NAMALWA (cell line): ENCODE measurements at regions not wholly inside any gene's neighbourhood (a gene's known extent, or its start where the extent isn't known, plus 50 kb on each side); places are given as distances from the start of the nearest gene placed in this dataset.
"Not testable (repeated sequence)": the region's sequence is repeated elsewhere in the genome, so short reads cannot be mapped to it uniquely, and the experiment has no call there.

ENCODE experiments used
- DNase-seq: peaks from one replicate; pipeline ENCODE4 v3.0.0-alpha.2; 2015; ENCODE audit warnings: low spot score

- DNase-seq, result no peak
These were observed 68.9 kb upstream of the VGLL4 start for GRCh38 chr3:11712646-11713045.

DNA sequence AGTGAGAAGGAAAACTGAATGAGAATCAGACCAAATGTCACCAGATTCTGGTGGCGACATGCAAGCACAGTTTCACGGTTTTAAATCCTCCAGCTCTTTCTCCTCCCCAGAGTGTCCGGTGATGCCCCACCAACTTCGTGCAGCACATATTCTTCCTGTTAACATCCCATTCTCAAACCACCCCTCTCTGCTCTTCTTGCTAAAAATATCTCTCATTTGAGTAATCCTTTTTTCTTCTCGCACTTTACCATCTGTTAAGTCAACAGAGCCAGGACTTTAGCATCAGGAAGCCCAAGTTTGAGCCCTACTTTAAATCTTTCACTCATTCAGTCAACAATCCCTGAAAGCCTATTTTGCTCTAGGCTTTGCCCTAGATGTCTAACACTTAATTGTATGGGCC is 68.2 kb upstream of the VGLL4 start:
- no peak for DNase-seq

GRCh38 chr3:11709782-11710181 is 66.1 kb upstream of the VGLL4 start:
- DNase-seq, result no peak

- not testable (repeated sequence) for DNase-seq
These were observed 63.4 kb upstream of the VGLL4 start for GRCh38 chr3:11707084-11707483.

DNA sequence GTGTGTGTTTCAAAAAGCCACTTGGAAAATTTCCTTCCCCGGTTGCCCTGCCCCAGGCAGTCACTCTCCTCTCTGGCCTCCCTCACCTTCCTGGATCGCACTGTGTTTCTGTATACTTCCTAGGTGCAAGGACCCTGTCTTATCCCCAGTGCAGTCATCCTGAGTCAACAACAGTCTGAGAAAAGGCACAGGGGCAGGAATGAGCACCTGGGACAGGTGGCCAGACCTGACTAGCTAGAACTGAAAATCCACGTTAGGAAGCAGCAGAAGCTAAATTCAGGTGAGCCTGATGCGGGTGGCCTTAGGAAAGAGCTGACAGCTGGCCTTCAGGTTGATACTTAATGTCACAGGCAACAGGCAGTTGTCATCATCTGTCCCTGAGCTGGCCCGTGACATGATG is 62.9 kb upstream of the VGLL4 start:
- no peak for DNase-seq

DNA sequence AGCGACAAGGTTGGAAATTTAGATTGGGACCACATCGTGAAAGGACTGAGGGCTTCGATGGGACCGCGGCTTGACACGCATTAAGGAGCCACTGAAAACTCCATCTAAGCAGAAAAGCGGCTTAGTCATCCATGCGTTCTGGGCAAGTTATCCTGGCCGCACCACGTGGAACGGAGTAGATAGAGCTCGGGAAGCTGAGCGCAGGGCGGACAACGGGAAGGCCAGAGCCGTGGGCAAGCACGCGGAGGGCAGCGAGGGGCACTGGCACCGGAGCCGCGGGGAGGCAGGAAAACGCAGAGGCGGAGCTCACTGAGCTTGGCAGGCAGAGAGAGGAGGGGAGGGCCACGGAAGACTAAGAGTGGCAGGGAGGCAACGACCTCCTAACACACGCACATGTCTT is 61.3 kb upstream of the VGLL4 start:
- no peak for DNase-seq

GRCh38 chr3:11703146-11703545 is 59.4 kb upstream of the VGLL4 start:
- no peak for DNase-seq

GRCh38 chr3:11699083-11699427 is 55.3 kb upstream of the VGLL4 start:
- DNase-seq, result no peak

DNA sequence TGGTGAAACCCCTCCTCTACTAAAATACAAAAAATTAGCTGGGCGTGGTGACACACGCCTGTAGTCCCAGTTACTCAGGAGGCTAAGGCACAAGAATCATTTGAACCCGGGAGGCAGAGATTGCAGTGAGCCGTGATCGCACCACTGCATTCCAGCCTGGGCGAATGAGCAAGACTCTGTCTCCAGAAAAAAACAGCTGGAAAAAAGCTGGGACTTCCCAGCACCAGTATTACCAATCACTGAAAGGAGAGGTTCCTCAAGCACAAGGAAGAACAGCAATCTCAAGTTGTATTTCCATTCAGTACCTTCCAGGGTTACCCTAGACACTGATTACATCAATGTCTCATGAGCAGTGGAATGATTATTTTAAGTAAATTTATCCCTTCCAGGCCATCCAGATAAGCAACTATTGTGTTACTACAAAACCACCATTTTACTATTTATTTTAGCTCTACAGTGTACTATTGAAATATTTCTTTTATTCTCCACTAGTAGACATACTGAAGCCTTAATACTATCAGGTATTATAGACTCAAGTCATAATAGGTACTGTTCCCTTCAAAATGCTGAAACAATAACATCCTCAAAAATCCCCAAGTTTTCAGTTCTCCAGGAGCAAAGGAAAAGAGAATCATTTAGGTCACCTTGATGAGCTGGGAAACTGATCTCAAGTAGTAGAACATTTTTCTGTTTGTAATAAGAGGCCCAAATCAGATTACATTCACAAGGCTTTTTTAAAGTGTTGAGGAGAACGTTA is 54.8 kb upstream of the VGLL4 start:
- no peak for DNase-seq

DNA sequence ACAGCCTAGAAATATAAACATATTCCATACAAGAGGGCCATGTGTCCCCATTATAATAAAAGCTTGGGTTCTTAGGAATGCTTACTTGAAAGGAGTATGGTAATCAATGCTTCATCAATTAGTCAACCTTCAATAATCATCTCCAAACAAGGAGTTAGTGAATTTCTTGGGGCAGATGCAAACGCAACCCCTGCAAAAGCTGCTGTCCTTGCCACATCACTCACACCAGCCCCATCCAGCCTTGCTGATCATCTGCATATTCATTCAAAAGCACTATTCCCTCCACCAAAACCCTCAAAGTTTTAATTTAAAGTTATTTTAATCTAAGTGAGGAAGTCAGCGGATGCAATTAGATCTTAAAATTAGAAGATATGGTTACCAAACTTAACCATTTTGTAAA is 54.0 kb upstream of the VGLL4 start:
- DNase-seq, result no peak

DNA sequence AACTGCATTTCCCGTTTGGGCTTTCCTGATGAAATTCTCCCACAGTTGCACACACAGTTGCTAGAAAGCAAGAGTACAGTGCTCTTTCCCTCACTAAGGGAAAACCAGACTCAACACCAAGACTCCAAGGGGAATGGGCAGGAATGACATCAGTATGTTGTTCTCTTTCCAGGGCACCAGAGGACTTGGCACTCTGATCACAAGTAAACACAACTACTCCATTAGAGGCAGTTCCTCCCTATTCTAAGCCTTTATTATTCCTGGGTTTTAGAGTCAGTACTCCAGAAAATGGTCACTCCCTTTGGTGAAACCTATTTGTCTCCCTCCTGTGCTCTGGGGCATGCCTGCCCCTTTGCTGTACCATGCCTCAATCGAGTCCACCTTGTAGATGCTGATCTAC is 52.3 kb upstream of the VGLL4 start:
- DNase-seq, result no peak
